Inferior parietal cortex (tissue), 1 donor: ENCODE measurements at regions not wholly inside any gene's neighbourhood (a gene's known extent, or its start where the extent isn't known, plus 50 kb on each side); places are given as distances from the start of the nearest gene placed in this dataset.
"Not testable (repeated sequence)": the region's sequence is repeated elsewhere in the genome, so short reads cannot be mapped to it uniquely, and the experiment has no call there.

Experiments used
- DNase-seq: peaks from one replicate; pipeline ENCODE4 v3.0.0-alpha.2; 2016; ENCODE audit errors: extremely low spot score

- DNase-seq: no peak
Measured at GRCh38 chr9:117938896-117939295, 234.7 kb downstream of the TLR4 start.

GRCh38 chr9:117944750-117945149, 240.5 kb downstream of the TLR4 start:
- DNase-seq: not testable (repeated sequence)

- DNase-seq: no peak
Measured at GRCh38 chr9:117945286-117945685, 241.1 kb downstream of the TLR4 start.

GRCh38 chr9:117951127-117951526, 246.9 kb downstream of the TLR4 start:
- no peak for DNase-seq

GRCh38 chr9:117952581-117952980, 248.4 kb downstream of the TLR4 start:
- no peak for DNase-seq

- no peak for DNase-seq
Measured at GRCh38 chr9:117957267-117957666, 253.1 kb downstream of the TLR4 start.

- DNase-seq: no peak
Measured at GRCh38 chr9:117958726-117959125, 254.5 kb downstream of the TLR4 start.

GRCh38 chr9:117963493-117964090, 259.4 kb downstream of the TLR4 start:
- no peak for DNase-seq

GRCh38 chr9:117970276-117971050, 266.3 kb downstream of the TLR4 start:
- no peak for DNase-seq

GRCh38 chr9:117974108-117974507, 269.9 kb downstream of the TLR4 start:
- DNase-seq: no peak

- DNase-seq: no peak
Measured at GRCh38 chr9:117979914-117980313, 275.7 kb downstream of the TLR4 start.

GRCh38 chr9:117987945-117988344, 283.7 kb downstream of the TLR4 start:
- DNase-seq: no peak

GRCh38 chr9:117992006-117992405, 287.8 kb downstream of the TLR4 start:
- no peak for DNase-seq

GRCh38 chr9:118000581-118000980, 296.4 kb downstream of the TLR4 start:
- DNase-seq: no peak

- DNase-seq: no peak
Measured at GRCh38 chr9:118003240-118003639, 299.0 kb downstream of the TLR4 start.

GRCh38 chr9:118008246-118008645, 304.0 kb downstream of the TLR4 start:
- no peak for DNase-seq

- DNase-seq: no peak
Measured at GRCh38 chr9:118009614-118010013, 305.4 kb downstream of the TLR4 start.

- no peak for DNase-seq
Measured at GRCh38 chr9:118017607-118018122, 313.5 kb downstream of the TLR4 start.

- no peak for DNase-seq
Measured at GRCh38 chr9:118023644-118024043, 319.4 kb downstream of the TLR4 start.

GRCh38 chr9:118028225-118028624, 324.0 kb downstream of the TLR4 start:
- DNase-seq: no peak

GRCh38 chr9:118029425-118029824, 325.2 kb downstream of the TLR4 start:
- no peak for DNase-seq

- no peak for DNase-seq
Measured at GRCh38 chr9:118034701-118035100, 330.5 kb downstream of the TLR4 start.

- DNase-seq: no peak
Measured at GRCh38 chr9:118038713-118039112, 334.5 kb downstream of the TLR4 start.
